Epithelial cell of prostate (primary cell): ENCODE measurements at regions not wholly inside any gene's neighbourhood (a gene's known extent, or its start where the extent isn't known, plus 50 kb on each side); places are given as distances from the start of the nearest gene placed in this dataset.

Experiments used
- DNase-seq: peaks from one replicate; pipeline ENCODE4 v3.0.0-alpha.2; 2011; ENCODE audit warnings: low read depth, low spot score
- H3K27ac ChIP-seq: fragments of 450-650 bp; 2 replicates; pipeline ENCODE4 v1.5.1; 2017; ENCODE audit warnings: mild to moderate bottlenecking

DNA sequence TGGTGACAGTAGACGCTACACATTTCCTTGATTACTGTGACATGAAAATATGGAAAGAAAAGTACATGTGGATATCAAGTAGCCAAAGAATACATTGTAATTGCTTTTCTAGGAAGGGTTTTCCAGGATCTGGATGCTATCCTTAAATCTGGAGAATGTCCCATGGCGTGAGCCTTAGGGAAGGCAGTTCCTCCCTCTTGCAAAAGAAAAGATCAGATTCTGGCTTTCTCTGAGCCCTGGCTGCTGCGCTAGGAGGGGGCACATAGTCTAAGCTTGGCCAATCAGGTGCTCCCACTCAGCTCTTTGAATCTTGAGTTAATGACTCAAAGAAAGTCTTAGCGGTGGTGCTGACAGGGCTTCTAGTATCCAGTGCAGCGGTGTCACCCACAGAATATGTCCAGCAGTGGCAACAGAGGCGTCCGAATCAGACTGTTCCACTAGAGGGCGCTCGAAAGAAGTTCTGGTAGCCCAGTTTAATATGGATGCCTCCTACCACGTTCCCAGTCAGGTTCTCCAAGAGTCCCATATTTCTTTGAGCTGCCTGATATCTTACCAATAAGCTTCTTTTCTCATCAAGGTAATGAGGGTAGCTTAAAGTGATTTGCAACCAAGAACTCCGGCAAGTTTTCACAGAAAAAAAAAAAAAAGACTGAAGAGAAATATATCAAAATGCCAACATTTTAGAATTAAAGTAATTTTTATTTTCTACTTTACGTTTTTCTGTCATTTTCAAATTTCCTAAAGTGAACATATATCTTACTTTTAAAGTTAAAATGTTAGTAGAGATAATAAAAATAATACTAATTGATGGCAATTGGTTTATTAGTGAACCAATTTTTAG, 213.4 kb upstream of the S100G start:
- no peak for DNase-seq
- H3K27ac ChIP-seq: no peak overlapping the region

DNA sequence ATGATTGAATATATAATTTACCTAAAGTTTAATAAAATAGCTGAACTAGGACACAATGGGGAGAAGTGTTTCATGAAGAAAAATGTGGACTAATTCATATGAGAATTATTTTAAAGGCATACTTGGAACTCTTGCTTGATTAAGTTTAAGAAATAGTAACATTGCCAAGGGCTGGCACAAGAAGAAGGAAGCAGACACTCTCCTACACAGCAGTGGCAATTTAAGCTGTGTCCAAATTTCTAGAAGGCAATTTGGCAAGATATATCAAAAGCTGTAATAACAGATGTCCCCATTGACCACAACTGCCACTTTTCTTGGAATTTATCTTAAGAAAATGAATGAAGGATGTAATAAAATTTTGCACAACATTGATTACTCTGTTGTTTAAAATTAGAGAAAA, 209.5 kb upstream of the S100G start:
- no peak for DNase-seq

DNA sequence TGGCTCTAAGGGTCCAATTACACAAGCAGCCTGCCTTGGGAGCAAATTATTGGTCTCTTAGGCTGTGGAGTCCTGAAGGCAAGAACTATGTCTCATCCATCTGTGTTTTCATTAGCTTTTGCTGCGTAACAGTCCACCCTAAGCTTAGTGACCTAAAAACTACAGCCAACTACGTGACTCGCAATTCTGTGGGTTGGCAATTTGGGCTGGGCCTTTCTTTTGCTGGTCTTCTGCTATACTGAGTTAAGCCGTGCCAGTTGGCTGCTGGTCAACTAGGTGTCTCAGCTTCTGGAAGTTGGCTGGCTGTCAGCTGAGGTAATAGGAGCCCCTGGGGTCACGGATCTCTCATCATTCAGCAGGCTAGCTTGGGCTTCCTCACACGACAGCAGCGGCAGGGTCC, 205.6 kb upstream of the S100G start:
- no peak overlapping the region for H3K27ac ChIP-seq
- DNase-seq: no peak

More for the DNA sequence above, 209.5 kb upstream of the S100G start:
- no peak overlapping the region for H3K27ac ChIP-seq

DNA sequence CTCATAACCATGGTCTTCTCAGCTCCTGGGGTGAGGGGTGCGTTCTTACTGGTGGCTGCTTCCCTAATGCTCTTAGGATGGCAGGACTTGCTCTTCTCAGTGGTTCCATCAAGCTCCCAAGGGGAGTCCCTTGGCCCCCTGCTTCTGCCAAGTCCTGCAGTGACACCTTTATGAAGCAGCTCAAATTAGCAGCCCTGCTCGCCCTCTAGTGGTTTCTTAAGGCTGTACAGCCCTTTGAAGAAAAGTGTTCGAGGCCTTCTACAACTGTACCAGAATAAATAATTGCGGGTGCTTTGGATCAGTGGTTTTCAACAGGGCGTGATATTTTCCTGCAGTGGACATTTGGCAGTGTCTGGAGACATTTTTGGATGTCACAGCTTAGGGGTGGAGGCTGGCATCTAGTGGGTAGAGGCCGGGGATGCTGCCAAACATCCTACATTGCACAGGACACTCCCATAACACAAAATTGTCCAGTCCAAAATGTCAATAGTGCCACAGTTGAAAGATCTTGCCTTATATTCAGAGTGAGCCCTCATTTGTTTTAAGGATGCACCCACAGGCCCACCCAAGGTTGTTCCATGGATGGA, 204.7 kb upstream of the S100G start:
- no peak for DNase-seq
- no peak overlapping the region for H3K27ac ChIP-seq

DNA sequence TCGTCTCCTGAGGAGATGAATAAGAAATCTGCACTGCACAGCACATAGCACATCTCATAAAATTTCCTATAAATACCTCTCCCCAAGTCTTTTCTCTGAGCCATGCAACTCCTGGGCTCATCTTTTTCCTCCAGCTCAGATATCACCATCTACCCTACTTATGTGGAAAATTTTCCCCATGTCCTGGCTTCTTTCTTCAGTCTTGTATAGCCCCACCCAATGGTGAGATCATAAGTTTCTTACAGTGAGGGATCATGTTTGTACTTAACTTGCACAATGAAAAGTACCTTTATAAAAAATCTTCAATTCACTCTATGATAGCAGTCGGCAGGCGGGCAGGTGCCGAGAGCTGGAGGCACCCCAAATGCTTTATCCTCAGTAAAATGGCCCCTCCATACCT, 198.6 kb upstream of the S100G start:
- H3K27ac ChIP-seq: no peak overlapping the region
- DNase-seq: no peak

DNA sequence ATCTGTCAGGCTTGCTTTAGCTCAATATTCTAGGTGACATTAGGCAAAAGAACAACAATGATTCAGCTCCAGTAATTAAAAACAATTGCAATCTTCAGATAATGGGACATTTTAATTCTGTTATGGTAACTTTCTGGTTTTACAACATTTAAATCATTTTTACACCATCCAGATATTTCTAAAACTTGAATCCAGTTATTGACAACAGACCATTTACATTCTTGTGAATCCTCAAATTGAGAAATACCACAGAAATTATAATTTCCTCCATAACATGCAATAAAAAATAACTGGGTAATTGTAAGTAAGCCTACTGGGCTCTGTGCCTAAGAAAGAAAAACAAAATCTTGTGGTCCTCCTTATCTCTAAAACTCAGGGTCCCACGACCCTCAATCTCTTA, 195.0 kb upstream of the S100G start:
- DNase-seq: no peak

DNA sequence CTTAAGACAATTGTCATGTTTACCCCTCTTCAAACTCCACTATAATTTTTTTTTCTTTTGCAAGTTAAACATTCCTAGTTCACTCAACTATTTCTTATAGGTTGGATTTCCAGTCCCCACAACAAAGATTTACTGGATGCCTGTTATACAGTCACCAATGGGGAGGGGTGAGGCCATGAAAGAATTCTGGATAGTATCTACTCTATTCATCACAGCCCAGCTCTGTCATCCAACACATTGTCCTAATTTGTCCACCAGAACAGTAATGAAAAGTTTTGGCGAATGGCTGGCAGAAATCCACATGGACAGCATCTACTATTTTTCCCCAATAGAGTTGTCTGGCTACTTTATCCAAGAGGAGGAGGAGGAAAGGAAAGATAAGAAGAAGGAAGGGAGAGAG, 192.7 kb upstream of the S100G start:
- no peak for DNase-seq
- H3K27ac ChIP-seq: no peak overlapping the region

More for the DNA sequence above, 195.0 kb upstream of the S100G start:
- no peak overlapping the region for H3K27ac ChIP-seq

DNA sequence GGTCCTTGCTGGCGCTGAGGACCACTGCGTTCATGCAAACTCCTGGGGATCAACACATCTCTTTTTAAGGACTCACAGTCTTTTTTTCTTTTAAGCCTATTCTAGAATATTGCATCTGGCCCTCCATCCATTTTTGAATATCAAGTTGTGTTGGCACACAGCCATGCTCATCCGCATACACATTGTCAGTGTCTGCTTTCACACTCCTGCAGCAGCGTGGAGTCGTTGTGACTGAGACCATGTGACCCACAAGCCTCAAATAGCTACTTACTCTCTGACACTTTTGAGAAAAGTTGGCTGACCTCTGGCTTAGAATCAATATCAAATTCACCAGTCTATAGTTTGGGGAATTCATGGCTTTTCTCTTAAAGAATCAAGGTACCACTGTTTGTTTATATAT, 191.8 kb upstream of the S100G start:
- H3K27ac ChIP-seq: no peak overlapping the region
- no peak for DNase-seq

DNA sequence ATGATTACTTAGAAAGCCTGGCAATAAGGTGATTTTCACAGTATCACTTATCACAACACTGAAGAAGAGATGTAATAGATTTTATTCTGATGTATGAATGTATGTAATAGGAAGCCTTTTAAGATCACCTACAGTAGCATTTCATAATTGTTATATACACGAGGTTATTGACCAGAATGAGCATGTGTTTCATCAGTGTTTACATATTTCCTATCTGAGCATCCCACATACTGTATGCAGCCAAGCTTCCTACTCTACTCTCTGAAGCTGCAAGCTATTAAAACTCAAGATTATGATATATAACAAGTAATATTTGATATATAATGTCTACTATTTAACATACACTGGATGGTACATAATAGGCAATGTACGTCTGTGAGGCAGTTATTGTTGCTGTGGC, 190.9 kb upstream of the S100G start:
- DNase-seq: no peak
- H3K27ac ChIP-seq: no peak overlapping the region

DNA sequence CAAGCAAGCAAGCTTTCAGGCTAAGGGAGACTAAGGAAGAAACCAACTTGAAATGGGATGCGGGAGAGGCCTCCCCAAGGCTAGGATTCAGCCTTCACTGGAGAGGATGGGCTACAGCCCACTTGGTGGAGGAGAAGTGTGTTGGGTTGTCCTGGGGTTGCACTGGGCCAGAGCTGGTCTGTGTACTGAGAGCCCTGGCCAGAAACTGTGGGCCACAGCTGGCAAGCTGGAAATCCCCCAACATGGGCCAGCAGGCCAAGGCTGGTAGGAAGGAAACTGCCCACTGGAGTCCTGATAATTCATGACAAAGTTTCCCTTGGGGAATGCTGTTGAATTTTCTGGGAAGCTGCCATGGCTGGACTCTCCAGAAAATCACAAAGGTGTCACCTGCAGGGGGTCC, 188.0 kb upstream of the S100G start:
- DNase-seq: no peak
- no peak overlapping the region for H3K27ac ChIP-seq

DNA sequence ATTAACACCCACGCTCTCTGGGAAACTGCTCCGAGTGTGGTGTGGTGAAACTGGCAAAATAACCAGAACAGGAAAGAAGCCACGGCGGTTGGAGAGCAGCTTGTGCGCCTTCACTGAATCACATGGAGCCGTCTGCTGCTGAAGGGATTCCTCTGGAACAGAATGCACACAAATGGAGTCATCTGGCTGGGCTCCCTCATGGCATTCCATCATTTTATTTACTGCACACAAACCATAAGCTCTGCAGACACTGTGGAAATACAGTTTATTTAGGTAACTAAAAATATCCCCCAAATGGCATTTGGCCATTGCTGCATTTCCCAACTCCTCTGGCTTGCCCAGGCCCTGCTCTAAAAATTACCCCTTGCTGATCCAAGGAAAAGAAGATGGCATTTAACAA, 187.0 kb upstream of the S100G start:
- DNase-seq: no peak
- no peak overlapping the region for H3K27ac ChIP-seq

DNA sequence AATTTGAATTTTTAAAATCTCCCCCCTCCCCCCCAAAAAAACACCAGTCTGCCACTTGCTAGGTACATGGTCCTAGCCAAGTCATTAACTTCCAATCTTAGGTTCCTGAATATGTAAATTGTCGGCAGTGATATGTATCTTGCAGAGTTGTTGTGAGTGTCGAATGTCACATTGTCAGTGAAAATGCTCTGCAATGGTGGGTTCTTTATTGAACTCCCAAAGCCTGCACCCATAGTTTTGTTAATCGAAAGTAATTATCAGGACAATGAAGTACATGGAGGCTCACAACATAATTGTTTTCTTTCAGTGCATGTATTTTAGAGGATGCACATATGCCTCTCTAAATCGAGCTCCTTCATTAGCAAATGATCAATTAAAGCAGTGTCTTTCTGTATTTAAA, 185.6 kb upstream of the S100G start:
- no peak for DNase-seq
- no peak overlapping the region for H3K27ac ChIP-seq

DNA sequence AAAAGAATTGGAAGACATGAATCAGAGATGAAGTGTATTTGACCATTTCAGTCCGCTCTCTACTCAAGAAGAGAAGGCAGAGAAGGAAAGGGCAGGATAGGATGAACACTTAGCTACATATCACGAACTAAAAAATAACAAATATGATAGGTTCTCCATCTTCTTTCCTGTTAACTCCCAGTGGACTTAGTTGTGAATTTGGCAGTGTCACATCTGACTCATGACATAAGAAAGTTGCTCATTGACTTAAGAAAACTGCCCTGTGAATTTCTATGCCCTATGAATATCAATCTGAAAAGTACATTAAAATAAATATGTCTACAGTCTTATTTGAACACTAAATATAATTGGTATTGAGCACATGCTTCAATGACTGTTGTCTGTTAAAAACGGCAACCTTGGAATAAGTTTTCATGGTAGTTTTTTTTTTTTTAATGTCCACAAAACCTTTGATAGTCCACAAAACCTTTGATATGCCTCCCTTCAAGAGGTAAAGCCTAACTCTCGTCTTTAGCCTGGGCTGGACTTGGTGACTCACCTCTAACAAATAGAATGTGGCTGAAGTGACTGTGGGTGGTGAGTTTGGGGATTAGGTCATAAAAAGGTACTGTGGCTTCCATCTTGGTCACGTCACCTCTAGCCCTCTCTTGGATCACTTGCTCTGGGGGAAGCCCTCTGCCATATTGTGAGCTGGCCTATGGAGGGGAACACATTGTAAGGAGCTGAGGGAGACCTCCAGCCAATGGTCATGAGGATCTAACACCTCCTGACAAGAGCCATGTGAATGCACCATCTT, 184.7 kb upstream of the S100G start:
- H3K27ac ChIP-seq: no peak overlapping the region
- DNase-seq: no peak

DNA sequence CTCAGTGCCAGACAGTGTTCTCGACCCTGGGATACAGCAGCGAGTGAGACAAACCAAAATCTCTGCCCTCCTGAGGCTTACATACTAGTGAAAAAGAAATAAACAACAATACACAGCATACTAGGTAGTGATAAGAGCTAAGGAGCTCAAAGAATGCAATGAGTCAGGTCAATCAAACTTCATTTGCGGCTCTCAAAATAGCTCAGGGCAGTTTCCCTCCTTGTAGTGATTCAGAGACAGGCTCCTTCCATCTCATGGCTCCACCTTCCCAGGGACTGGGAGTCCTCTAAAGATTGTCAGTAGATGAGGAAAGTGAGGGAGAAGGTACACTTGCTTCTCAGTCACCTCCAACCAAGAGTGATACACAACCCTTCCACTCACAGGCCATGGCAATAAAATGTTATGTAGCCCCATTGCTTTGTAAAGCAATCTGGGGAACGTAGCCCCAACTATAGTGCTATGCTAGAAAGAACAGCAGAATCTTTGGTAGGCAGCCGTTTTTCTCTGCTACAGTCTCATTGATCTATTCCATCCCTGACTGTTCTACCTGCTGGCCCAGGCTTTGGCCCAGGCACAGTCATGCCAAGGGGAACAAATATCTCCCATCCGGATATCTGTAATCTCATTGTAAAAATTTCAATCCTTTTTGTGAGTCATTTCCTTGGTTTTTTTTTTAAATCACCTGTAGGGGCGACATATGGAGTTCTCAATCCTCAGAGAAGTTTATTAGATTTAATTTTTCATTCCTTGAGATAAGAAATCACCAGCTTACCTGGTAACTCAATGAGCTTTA, 183.1 kb upstream of the S100G start:
- peak overlapping the region; percentile 43 for H3K27ac ChIP-seq
- peak; percentile 34 for DNase-seq

DNA sequence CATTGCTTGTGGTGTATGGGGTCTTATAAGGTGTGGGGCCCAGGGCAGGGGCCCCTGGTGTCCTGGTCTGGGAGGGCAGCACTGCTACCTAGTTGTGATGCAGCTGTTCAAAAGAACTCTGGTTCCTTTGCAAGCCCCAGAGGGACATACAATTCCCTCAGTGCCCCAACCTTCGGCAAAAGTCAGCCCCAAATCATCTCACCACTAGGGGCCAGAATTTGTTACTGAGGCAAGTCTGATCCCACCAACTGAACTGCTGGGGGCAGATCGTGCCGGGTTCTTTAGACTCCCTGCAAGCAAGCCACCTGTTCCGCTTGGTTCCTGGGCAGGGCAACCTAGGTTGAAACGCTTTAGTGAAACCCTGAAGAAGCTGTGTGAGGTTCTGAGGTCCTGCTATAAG, 180.1 kb upstream of the S100G start:
- DNase-seq: no peak
- no peak overlapping the region for H3K27ac ChIP-seq

DNA sequence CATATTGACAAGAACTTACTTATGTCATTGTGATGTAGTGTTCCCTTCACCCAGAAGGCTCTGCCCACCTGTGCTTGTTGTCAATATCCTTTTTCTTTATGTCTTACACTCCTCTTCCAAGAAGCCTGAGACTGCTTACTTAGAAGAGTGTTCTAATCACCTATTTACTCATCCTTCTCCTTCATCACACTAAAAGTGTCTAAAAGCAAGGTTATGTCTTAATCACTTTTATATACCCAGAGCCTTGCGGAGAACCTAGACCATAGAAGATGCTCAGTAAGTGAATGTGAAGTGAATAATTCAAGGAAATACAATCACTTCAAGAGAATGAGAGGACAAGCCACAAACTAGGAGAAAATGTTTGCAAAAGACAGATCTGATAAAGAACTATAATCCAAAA, 177.6 kb upstream of the S100G start:
- no peak for DNase-seq

DNA sequence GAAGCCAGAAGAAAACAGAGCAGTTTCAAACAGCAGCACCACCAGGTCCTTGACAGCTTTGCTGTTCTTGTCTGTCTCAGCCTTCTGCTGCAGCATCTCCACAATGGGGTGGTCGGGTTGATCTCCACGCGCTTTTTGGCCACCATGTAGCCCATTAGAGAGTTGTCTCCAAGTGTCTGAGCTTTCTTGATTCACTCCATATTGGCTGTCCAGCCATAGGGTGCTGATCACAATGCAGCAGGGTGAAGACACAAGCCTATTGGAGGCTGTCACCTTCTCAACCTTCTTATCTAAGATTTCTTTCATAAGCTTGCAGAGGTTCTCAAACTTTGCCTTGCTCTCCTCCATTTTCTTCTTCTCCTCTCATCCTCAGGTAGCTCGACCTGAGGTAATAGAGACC, 175.4 kb upstream of the S100G start:
- DNase-seq: no peak
- H3K27ac ChIP-seq: no peak overlapping the region

More for the DNA sequence above, 177.6 kb upstream of the S100G start:
- H3K27ac ChIP-seq: no peak overlapping the region

DNA sequence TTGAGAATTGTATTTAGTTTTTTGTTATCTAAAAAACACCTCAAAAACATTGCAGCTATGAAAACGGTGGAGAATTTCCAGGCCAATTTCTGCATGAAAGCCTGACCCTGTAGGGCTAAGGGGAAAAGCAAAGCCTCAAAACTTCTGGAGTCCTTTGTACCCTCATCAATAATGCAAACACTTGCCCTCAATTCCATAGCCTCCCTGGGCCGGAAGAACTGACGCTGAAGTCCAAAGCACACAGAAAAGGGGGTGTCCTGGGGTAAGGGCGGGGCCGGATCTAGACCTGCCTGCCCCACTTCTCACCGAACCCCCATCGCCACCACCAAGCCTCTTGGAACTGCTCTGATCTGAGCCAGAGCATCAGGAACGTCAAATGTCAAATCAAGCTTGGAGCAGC, 173.9 kb upstream of the S100G start:
- no peak overlapping the region for H3K27ac ChIP-seq
- no peak for DNase-seq

DNA sequence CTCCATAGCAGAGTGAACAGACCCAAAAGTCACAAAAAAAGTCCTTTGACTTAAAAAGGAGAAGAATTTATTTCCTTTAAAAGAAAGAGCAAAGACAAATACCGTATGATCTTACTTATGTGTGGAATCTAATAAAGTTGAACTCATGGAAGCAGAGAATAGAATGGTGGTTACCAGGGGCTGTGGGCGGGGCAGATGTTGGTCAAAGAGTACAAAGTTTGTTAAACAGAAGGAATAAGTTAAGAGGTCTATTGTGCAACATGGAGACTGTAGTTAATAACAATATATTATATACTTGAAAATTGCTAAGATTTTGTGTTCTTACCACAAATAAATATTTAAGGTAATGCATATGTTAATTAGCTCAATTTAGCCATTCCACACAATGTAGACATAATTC, 173.3 kb upstream of the S100G start:
- no peak for DNase-seq
- H3K27ac ChIP-seq: no peak overlapping the region

DNA sequence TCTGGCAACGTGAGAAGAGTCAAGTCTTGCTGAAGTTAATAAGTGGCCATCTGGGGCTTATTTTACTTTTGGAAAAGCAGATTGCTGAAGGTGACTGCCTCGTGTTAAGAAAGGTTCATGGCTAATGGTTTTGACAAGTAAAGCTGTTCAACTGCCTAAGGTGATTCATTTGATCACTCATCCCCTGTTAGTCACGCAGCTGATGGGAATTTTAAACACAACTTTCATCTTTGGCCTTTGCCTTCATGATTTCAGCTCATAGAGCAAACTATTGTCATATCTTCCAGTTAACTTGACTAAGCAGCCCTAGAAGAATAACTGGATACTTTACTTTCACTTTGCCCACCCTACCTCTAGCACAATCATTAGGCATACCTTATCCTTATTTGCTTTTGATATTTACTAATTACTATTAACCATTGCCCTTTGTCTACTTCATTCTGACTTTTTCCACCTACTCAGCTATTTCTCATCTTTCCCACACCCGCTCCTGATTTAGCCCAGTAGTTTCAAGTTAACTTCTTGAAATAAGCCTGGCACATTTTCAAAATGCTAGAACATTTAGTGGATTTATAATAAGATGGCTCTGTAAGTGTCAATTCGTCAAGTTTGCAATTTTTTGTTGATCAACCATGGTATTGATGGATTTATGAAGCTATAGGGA, 170.6 kb upstream of the S100G start:
- DNase-seq: peak; percentile 37
- peak overlapping the region; percentile 47 for H3K27ac ChIP-seq
